ENCODE measurements at regions not wholly inside any gene's neighbourhood (a gene's known extent, or its start where the extent isn't known, plus 50 kb on each side); places are given as distances from the start of the nearest gene placed in this dataset.
"Not testable (repeated sequence)": the region's sequence is repeated elsewhere in the genome, so short reads cannot be mapped to it uniquely, and the experiment has no call there.

DNA sequence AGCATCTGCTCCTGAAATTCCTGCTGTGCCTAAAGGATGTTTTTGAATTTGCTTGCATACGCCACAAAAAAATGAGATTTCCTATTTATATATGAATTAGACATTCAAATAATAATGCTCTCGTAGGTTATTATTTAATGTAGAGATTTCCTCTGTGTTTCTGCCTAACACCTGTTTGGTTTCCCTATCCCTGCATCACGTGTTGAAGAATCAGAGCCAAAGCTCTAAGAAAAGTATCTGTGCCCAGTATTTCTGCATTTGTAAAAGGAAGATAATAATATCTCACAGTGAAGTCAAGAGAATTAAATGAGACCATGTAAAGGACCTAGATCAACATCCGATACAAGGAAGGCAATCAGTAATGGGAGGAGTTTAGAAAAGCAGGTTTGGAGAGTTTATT, 179.5 kb downstream of the HNRNPD start:
- no peak for DNase-seq (ENCODE audit: low spot score)
- FAIRE-seq: no peak

DNA sequence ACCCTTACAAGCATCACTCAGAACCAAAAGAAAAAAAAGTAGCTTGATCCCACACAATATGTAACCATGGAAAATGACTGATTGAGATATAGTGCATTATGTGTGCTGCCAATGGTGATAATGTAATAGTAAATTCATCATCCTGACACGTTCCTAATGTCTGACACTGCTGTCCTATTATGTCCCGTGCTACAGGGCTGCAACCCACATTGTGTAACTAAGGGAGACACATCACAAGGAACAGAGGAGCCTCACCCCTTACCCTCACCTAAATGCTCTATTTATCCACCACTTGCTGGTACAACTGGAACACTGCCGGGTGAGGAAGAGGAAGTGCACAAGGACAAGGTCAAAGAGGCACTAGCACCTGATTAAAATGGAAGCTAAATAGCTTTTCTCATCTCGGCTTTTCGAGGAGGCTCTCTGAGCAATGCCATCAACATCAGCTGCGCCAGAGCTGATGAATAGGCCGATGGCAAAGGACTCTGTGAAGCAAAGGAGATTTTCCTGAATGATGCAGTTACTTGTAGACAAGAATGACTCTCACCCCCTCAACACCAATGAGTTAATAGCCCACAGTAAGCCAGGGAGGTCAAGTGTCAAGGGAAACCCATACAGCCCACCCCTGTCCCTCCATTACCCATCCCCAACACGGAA, 181.6 kb downstream of the HNRNPD start:
- no peak for FAIRE-seq

DNA sequence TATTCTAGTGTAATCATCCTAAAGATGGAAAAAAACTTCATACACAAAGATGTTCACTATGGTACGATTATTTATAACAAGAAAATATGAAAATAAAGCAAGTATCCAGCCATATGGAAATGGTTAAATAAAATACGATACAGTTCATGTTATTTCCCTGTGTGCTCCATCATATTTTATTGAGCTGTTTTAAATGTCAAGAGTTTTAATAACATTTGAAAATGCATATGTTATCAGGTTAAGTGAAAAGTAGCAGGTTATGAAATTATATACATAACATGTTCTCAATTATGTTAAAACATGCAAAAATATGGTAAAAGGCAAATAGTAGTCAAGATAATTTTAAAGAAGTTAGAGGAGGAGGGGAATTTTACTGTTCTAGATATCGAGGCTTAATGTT, 192.0 kb downstream of the HNRNPD start:
- no peak for DNase-seq (ENCODE audit: low spot score)
- FAIRE-seq: no peak

More for the DNA sequence above, 181.6 kb downstream of the HNRNPD start:
- no peak for DNase-seq (ENCODE audit: low spot score)

DNA sequence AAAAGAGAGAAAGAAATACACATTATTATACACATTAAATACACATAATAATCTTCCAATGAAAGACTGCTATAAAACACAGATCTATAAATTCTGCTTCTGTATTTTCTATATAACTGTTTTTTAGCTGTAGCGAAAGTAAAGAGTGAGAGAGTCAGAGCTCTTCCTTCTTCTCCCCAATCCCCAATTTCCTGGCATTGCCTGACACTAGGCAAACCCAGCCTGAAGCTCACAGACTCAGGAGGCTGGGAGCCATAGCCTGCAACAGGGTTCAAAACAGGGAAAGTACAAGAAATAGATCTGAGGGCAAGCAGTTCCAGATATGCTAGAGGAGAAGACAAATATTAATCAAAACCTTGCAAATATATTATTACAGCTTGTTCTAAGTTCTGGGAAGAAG, 201.6 kb downstream of the HNRNPD start:
- FAIRE-seq: no peak

DNA sequence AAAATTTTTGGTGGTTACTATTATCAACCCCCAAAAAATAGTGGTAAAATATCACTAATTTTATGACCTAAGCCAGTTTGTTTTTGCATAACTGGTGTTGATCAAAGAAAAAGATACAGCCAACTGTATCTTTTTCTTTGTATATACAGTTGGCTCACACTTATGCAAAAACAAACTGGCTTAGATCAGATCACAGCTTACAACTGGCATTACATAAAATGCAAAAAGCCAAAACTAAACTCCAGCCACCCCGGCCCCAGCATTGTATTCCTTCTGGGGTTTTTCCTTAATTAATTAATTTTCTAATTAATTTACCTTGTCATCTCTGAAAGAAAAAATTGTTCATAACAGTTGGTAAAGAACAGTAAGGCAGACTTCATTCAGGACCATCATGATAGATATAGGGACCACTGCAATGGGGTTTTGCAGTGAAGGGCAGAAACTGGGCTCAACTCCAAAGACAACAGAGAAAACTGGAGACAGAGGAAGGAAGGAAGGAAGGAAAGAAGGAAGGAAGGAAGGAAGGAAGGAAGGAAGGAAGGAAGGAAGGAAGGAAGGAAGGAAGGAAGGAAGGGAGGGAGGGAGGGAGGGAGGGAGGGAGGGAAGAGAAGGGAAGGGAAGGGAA, 202.1 kb downstream of the HNRNPD start:
- no peak for FAIRE-seq
- no peak for DNase-seq (ENCODE audit: low spot score)

More for the DNA sequence above, 201.6 kb downstream of the HNRNPD start:
- no peak for DNase-seq (ENCODE audit: low spot score)

DNA sequence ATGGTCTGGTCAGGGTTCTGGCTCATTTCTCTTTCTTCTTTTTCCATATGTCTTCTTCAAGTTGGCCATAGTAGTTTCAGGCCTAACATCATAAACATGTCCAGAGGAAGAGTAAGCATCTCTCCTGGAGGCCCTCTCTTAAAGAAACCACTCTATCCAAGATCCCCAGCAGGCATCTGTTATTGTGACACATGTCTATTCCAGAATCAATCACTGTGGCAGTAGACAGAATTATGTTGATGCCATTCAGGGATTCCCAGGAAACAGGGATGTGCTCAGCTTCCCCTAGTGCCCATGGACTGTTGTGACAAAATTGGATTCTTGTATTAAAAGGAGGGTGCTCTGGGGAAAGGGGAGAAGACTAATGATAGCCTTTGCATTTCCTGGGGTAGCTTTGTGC, 224.0 kb downstream of the HNRNPD start:
- no peak for DNase-seq (ENCODE audit: low spot score)
- FAIRE-seq: no peak

DNA sequence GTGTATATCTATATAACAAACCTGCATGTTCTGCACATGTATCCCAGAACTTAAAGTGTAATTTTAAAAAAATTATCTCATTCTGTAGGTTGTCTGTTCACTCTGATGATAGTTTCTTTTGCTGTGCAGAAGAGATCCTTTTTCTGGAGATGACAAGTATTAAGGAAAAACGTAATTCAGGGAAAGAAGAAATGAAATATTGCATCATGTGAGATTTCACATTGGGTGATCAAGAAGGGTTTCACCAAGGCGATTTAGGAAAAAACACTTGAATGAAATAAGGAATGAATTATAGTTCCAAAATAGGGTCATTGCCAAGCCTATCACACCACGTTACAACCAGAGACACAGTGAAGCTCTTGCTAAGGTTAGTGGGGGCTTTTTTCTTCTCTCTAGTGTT, 227.9 kb downstream of the HNRNPD start:
- DNase-seq (ENCODE audit: low spot score): no peak
- FAIRE-seq: no peak

DNA sequence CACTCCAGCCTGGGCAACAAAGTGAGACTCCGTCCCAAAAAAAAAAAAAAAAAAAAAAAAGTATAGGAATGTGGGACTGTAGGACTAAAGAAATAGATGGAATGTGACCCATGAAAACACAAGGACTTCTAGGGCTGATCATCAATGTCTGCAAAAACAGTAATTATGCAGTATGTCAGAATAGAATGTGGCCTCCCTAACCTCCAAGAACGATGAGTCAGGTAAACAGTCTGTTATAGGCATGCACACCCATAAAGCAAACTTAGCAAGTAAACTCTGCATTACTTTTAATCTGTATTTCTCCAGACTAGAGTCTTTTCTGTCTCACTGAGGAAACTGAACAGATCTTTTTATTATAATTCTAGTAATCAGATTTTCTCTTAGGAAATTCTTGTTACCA, 233.4 kb downstream of the HNRNPD start:
- DNase-seq (ENCODE audit: low spot score) (no peak), FAIRE-seq (no peak)

DNA sequence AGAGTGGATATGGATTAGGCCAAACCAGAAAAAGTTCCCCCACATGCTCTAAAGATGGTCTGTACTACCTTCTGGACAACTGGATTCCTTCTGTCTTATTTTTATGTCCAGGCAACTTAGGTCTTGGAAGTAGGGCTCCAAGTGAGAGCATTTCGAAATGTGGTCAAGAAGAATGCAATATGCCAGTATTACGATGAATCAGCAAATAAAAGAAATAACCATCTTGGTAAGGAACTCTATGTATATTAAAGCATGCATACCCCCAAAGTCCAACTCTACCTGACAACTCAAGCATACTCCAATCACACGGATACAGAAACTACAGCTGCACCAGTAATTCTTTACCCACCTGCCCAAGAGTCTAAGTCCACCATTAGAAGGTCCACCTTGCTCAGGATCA, 234.5 kb downstream of the HNRNPD start:
- FAIRE-seq: no peak
- DNase-seq (ENCODE audit: low spot score): no peak

DNA sequence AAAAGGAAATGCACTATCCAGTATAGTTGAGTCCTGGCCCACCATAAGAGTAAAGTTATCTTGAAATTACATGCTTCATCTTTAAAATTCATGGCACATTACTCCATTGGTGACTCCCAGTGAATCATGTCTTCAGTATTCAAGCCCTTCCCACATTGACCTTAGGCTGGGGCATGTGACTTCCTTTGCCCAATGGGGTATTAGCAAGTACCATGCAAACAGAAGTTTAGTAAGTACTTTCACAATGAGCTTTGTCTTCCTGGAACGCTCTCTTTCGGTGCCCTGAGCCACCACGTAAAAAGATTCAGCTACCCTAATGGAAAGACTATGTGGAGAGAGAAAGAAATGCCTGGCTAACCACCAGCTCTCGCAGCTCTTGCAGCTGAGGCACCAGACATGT, 235.4 kb downstream of the HNRNPD start:
- DNase-seq (ENCODE audit: low spot score) (no peak), FAIRE-seq (no peak)

DNA sequence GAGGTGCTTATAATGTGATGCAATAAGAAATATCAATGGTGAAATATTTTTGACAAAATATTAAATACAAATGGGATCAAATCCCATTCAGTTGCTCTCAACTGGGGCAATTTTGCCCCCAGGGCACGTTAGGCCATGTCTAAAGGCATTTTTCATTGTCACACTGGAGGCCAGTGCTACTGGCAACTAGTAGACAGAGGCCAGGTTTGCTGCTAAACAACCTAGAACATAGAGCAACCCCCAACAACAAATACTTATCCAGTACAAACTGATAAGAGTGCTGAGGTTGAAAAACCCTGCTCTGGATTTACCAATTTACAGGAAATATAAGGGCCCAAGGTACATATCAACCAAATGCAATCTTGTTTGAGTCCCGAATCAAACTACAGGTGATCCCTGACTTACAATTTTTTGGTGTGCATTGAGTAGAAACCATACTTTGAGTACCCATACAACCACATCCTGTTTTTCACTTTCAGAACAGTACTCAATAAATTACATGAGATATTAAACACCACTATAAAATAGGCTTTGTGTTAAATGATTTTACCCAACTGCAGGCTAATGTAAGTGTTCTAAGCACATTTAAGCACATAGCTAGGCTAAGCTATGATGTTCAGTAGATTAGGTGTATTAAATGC, 237.5 kb downstream of the HNRNPD start:
- DNase-seq (ENCODE audit: low spot score) (no peak), FAIRE-seq (no peak)

DNA sequence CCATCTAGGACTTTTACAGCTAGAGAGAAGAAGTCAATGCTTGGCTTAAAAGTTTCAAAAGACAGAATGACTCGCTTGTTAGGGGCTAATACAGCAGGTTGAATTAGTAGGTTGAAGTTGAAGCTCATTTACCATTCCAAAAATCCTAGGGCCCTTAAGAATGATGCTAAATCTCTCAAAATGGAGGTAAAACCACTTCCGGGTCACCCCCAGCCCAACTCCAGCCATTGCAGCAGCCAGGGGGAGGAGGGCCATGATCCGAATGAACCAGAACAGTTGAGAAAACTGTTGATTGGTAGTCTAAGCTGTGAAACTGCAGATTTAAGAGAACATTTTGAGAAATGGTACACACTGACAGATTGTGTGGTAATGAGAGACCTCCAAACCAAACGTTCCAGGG, 245.4 kb downstream of the HNRNPD start:
- no peak for FAIRE-seq
- no peak for DNase-seq (ENCODE audit: low spot score)

DNA sequence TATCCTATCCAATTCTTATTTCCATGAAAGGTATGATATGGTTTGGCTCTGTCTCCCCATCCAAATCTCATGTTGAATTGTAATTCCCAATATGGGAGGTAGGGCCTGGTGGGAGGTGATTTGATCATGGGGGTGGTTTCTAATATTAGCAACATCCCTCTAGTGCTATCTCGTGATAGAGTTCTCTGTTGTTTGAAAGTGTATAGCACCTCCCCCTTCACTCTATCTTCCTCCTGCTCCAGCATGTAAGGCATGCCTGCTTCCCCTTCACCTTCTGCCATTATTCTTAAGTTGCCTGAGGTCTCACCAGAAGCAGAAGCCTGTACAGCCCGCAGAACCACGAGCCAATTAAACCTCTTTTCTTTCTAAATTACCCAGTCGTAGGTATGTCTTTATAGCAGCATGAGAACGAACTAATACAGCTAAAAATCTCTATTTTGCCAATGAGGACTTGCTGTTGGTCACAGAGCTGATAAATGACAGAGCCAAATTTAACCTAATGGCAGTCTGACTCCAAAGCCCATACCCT, 247.2 kb downstream of the HNRNPD start:
- DNase-seq (ENCODE audit: low spot score) (no peak), FAIRE-seq (no peak)

DNA sequence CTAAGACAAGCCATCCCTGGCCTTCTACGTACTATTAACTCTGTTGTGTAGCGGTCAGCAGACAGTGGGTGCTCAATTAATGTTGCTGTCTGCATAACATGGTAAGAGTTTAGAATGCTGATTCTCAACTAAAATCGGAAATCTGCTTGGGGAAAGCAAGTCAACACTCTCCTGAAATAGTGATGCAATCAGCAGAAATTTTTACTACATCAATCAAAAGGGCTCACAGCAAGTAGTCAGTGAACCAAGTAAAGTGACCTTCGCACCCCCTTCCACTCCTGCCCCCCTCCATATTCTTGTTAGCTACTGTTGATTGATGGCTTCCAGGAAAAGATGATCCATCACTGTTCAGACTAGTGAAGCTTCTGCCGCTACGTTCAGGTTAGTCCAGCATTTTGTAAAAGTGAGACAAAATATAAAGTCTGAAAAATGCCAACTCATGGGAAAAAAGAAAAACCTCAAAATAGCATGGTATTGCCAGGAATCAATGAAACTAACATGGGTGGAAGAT, 247.9 kb downstream of the HNRNPD start:
- DNase-seq (ENCODE audit: low spot score) (no peak), FAIRE-seq (no peak)

DNA sequence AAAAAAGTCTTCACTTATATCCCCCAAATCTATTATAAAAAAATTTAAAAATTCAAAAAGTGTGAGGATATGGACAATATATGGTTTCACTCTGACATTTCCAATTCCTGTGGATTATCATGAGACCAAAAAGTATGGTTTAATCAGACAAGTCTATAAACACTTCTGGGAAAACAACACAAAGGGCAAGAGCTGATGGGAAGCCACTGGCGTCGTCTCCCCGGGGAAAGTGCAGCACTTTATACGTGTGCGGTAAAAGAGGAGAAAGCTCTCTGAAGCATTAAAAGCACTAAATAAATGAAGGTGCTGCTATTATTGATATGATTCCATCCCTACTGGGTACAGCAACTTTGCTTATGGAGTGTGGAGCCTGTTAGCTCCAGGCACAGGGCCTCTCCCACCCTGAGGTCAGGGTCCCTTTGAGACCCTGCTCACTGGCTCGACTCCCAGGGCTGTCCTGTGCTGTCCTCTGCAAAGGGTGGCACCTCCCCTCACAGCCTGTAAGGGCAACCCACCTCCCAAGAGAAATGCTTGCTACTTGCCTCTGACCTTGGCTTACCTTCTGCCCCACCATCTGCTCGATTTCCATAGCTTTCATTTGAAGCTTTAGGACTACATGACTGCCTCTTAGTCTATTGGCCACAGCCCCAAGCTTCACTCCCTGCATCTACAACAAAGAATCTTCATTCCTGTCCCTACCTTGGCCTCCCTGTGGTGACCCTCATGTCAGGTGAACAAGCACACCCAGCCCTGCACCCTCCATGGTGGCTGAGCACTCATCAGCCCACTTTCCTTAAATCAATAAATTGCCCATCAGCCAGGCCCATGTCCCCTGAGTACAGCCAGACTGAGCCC, 248.6 kb downstream of the HNRNPD start:
- DNase-seq (ENCODE audit: low spot score) (no peak), FAIRE-seq (no peak)

DNA sequence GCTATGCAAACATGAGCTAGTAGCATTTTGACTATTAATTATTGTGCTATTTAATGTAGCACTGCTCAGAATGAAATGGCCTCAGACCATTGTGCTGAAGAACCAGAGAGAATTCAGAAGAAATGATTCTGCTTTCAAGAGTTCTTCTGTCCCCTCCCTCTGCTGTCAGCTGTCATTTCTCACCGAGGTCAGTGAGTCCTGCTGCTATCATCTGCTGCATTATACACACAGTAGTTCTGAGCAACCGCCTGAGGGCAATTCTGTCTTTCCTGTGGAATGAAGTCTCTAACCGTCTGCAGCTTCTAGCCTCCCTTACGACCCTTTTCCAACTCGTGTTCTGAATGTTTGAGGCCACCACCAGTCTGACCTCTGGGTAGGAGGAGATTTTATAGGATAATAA, 249.4 kb downstream of the HNRNPD start:
- FAIRE-seq: no peak
- DNase-seq (ENCODE audit: low spot score): no peak

DNA sequence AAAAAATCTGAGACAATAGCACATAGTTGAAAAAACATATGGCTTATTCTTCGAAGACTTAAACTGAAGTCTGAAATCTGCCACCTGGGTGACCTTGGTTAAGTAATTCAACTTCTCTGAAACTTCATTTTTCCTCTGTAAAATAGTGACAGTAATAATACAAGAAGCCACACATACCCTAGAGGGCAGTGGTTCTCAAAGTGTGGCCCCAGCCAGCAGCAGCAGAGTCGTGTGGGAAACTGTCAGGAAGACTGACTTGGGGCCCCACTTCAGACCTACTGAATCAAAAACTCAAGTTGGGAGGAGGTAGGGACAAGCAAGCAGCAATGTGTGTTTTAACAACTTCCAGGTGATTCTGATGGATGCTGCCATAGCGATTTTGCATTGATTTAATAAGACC, 249.9 kb downstream of the HNRNPD start:
- DNase-seq (ENCODE audit: low spot score) (no peak), FAIRE-seq (no peak)

DNA sequence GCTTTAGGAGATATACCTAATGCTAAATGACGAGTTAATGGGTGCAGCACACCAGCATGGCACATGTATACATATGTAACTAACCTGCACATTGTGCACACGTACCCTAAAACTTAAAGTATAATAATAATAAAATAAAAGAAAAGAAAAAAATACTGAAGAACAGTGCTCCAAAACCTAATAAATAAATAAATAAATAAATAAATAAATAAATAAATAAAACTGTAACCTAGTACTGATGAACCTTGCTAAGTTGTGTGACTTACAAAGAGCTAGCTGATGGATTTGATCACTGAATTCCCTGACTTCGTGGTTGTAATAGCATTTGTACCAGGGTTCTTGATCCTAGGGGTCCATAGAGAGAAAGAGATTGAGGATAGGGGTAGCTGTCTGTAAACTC, 258.6 kb downstream of the HNRNPD start:
- FAIRE-seq; DNase-seq (ENCODE audit: low spot score): not testable (repeated sequence)

DNA sequence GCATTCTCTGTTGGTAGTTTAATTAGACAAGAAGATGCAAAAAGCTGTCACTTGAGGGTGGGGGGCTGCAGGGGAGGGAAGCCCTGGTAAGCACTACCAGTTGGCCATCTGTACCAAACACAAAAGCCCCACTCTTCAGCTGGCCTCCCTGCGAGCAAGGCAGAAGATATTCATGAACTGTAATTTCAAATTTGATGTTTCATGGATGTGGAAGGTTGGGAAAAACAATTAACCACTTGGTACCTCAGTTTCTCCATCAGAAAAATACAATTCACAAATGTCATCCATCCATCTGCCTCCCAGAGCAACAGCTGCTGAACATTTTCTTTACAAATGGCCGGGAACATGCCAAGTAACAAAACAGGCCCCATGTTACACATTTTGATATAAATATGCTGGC, 265.3 kb downstream of the HNRNPD start:
- FAIRE-seq: no peak
- no peak for DNase-seq (ENCODE audit: low spot score)

DNA sequence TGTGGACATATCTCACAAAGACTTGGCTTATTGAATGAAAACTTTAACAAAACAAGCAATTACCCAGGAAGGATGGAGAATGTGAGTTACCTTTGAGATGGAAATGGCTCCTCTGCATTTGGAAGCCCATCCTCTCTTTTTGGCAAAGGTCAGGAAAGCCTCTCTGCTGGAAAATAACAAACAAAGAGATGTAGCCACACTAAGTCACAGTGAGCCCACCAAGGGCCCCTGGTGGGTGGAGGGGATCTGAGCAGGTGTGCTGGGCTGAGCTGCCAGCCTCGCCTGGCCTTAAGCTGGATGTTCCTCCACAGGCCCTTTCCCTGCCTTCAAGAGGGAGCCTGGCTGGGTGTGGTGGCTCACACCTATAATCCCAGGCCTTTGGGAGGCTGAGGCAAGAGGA, 269.2 kb downstream of the HNRNPD start:
- DNase-seq (ENCODE audit: low spot score) (no peak), FAIRE-seq (no peak)

DNA sequence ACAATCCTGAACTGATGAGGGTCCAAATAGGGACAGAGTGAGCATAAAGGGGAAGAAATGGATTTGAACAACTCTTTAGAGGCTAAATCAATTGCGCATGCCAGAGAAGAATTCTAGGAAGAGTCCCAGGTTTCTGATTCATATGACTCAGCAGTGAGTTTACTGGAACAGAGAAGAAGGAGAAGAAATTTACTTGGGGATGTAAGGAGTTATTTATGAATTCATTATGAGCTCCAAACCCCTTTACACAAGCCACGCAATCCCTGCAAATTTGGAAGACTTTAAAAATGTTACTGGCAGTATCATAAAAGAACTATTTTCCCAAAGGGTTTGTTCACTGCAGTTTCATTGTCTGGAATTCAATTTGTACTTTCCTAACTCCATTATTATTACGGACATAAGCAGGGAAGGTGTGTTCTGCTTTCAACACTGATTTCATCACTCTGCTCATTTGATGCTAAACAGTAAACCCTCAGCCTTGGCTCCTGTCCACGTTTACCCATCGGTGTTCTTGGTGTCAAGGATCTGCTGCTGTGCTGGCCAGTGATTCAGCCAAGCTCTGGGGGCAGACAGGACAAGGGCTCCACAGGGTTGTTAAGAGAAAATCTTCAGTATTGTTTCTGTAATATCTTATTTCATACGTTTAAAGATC, 273.7 kb downstream of the HNRNPD start:
- no peak for DNase-seq (ENCODE audit: low spot score)
- FAIRE-seq: no peak
